ENCODE measurements at regions not wholly inside any gene's neighbourhood (a gene's known extent, or its start where the extent isn't known, plus 50 kb on each side); places are given as distances from the start of the nearest gene placed in this dataset.

GRCh38 chr1:214192825-214193643, 87.9 kb upstream of the SMYD2 start:
- FAIRE-seq (no peak), DNase-seq (ENCODE audit: insufficient read length, low spot score) (no peak)
- TF ChIP-seq TAF1 (IDR thresholded peaks at IDR 0.05; ENCODE audit: low read depth, low read length) (no peak), POLR2A (IDR thresholded peaks at IDR 0.05; ENCODE audit: low read depth, low read length) (no peak), POLR2AphosphoS5 (IDR thresholded peaks at IDR 0.05; ENCODE audit: low read depth, low read length) (no peak), SPI1 (IDR thresholded peaks at IDR 0.05; ENCODE audit: low read depth, low read length) (no peak)

- DNase-seq (ENCODE audit: insufficient read length, low spot score) (no peak), FAIRE-seq (no peak)
- TF ChIP-seq POU2F2 (IDR thresholded peaks at IDR 0.05; ENCODE audit: low read depth, low read length) (no peak), TAF1 (IDR thresholded peaks at IDR 0.05; ENCODE audit: low read depth, low read length) (no peak), SPI1 (IDR thresholded peaks at IDR 0.05; ENCODE audit: low read depth, low read length) (no peak), PAX5 (IDR thresholded peaks at IDR 0.05; ENCODE audit: insufficient read depth, low read length, severe bottlenecking) (no peak), POLR2A (IDR thresholded peaks at IDR 0.05; ENCODE audit: low read depth, low read length) (no peak), POLR2AphosphoS5 (IDR thresholded peaks at IDR 0.05; ENCODE audit: low read depth, low read length) (no peak)
These were observed 87.3 kb upstream of the SMYD2 start for GRCh38 chr1:214193691-214194090.

- DNase-seq (ENCODE audit: insufficient read length, low spot score) (no peak), FAIRE-seq (no peak)
- no peak for TF ChIP-seq POLR2A (IDR thresholded peaks at IDR 0.05; ENCODE audit: low read depth, low read length)
- no peak for TF ChIP-seq POU2F2 (IDR thresholded peaks at IDR 0.05; ENCODE audit: low read depth, low read length)
- no peak for TF ChIP-seq TAF1 (IDR thresholded peaks at IDR 0.05; ENCODE audit: low read depth, low read length)
- TF ChIP-seq PAX5 (IDR thresholded peaks at IDR 0.05; ENCODE audit: insufficient read depth, low read length, severe bottlenecking), result no peak
- no peak for TF ChIP-seq POLR2AphosphoS5 (IDR thresholded peaks at IDR 0.05; ENCODE audit: low read depth, low read length)
- TF ChIP-seq SPI1 (IDR thresholded peaks at IDR 0.05; ENCODE audit: low read depth, low read length), result no peak
These were observed 82.4 kb upstream of the SMYD2 start for GRCh38 chr1:214198571-214198970.

- no peak for FAIRE-seq
- TF ChIP-seq POU2F2 (IDR thresholded peaks at IDR 0.05; ENCODE audit: low read depth, low read length) (no peak), POLR2AphosphoS5 (IDR thresholded peaks at IDR 0.05; ENCODE audit: low read depth, low read length) (no peak), POLR2A (IDR thresholded peaks at IDR 0.05; ENCODE audit: low read depth, low read length) (no peak), PAX5 (IDR thresholded peaks at IDR 0.05; ENCODE audit: insufficient read depth, low read length, severe bottlenecking) (no peak), SPI1 (IDR thresholded peaks at IDR 0.05; ENCODE audit: low read depth, low read length) (peak; percentile 70), TAF1 (IDR thresholded peaks at IDR 0.05; ENCODE audit: low read depth, low read length) (no peak)
- DNase-seq (ENCODE audit: insufficient read length, low spot score), result no peak
These were observed 81.4 kb upstream of the SMYD2 start for GRCh38 chr1:214199585-214199984.

DNA sequence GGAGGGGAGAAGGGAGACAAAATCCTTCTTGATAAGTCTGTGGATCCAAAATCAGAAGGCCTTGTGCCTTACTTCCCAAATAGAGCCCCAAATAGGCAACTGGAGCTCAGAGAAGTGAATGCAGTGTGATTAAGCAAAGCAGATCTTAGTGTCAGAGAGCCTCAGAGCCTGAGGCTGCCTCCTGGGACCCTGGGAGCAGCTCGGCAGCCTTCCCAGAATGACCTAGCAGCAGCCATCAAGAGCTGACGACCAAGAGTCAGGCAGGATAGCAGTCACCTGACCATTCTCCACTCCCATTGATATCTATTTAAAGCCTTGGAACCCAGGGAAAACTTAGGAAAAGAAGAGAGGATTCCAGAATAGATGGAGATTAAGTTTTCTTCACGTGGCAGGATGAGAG, 78.0 kb upstream of the SMYD2 start:
- FAIRE-seq (no peak), DNase-seq (ENCODE audit: insufficient read length, low spot score) (no peak)
- TF ChIP-seq TAF1 (IDR thresholded peaks at IDR 0.05; ENCODE audit: low read depth, low read length) (no peak), SPI1 (IDR thresholded peaks at IDR 0.05; ENCODE audit: low read depth, low read length) (no peak), POU2F2 (IDR thresholded peaks at IDR 0.05; ENCODE audit: low read depth, low read length) (no peak), PAX5 (IDR thresholded peaks at IDR 0.05; ENCODE audit: insufficient read depth, low read length, severe bottlenecking) (no peak), POLR2A (IDR thresholded peaks at IDR 0.05; ENCODE audit: low read depth, low read length) (no peak), POLR2AphosphoS5 (IDR thresholded peaks at IDR 0.05; ENCODE audit: low read depth, low read length) (no peak)

DNA sequence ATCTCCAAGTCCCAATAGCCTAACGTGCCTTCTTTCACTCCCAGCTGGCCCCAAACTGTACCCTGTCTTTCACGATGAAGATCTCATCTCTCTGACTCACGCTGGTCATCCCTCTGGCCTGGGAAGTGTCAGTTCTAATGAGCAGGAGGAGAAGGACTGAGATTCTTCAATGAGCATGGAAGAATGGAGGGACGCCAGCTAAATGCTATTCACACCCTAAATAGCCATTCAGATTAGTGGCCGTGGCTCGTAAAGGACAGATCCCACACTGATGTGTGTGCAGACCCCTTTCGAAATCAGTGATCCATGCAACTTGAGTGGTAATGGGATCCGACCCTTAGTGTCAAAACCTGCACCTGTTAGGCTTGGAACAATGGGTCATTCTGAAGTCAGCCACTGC, 75.9 kb upstream of the SMYD2 start:
- FAIRE-seq, result no peak
- no peak for TF ChIP-seq TAF1 (IDR thresholded peaks at IDR 0.05; ENCODE audit: low read depth, low read length)
- no peak for TF ChIP-seq POLR2A (IDR thresholded peaks at IDR 0.05; ENCODE audit: low read depth, low read length)
- no peak for TF ChIP-seq PAX5 (IDR thresholded peaks at IDR 0.05; ENCODE audit: insufficient read depth, low read length, severe bottlenecking)
- TF ChIP-seq SPI1 (IDR thresholded peaks at IDR 0.05; ENCODE audit: low read depth, low read length), result no peak
- no peak for TF ChIP-seq POU2F2 (IDR thresholded peaks at IDR 0.05; ENCODE audit: low read depth, low read length)
- TF ChIP-seq POLR2AphosphoS5 (IDR thresholded peaks at IDR 0.05; ENCODE audit: low read depth, low read length), result no peak
- no peak for DNase-seq (ENCODE audit: insufficient read length, low spot score)

GRCh38 chr1:214208460-214208859, 72.5 kb upstream of the SMYD2 start:
- FAIRE-seq (no peak), DNase-seq (ENCODE audit: insufficient read length, low spot score) (no peak)
- TF ChIP-seq POLR2AphosphoS5 (IDR thresholded peaks at IDR 0.05; ENCODE audit: low read depth, low read length) (no peak), TAF1 (IDR thresholded peaks at IDR 0.05; ENCODE audit: low read depth, low read length) (no peak), POLR2A (IDR thresholded peaks at IDR 0.05; ENCODE audit: low read depth, low read length) (no peak), PAX5 (IDR thresholded peaks at IDR 0.05; ENCODE audit: insufficient read depth, low read length, severe bottlenecking) (no peak), POU2F2 (IDR thresholded peaks at IDR 0.05; ENCODE audit: low read depth, low read length) (no peak), SPI1 (IDR thresholded peaks at IDR 0.05; ENCODE audit: low read depth, low read length) (no peak)

DNA sequence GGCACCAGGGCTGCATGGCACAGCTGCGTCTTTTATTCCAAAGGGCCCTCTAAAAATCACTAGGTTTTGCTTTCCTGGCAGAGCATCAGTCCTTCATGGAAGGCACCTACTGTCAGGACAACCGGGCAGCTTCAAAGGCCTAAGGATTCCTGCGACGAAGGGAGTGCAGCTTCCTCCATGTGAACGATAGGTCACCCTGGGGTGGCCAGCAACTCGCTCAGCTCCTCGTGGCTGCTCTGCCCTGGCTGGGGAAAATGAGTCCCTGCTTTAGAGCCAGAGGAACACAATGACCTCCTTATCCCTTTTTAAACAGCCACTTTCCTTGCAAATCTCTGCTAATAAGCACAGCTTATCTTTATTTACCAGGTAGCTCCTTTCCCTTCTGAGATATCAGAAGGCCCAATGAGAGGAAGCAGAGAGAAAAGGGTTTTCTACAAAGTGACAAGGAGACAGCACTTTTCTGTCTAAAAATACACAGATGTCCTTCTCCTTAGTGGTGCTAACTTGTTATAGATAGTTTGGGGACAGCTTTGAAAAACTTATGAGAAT, 71.6 kb upstream of the SMYD2 start:
- FAIRE-seq, result no peak
- no peak for TF ChIP-seq POLR2AphosphoS5 (IDR thresholded peaks at IDR 0.05; ENCODE audit: low read depth, low read length)
- no peak for TF ChIP-seq SPI1 (IDR thresholded peaks at IDR 0.05; ENCODE audit: low read depth, low read length)
- no peak for TF ChIP-seq POU2F2 (IDR thresholded peaks at IDR 0.05; ENCODE audit: low read depth, low read length)
- TF ChIP-seq POLR2A (IDR thresholded peaks at IDR 0.05; ENCODE audit: low read depth, low read length), result no peak
- TF ChIP-seq TAF1 (IDR thresholded peaks at IDR 0.05; ENCODE audit: low read depth, low read length), result no peak
- TF ChIP-seq PAX5 (IDR thresholded peaks at IDR 0.05; ENCODE audit: insufficient read depth, low read length, severe bottlenecking), result no peak
- DNase-seq (ENCODE audit: insufficient read length, low spot score), result no peak

DNA sequence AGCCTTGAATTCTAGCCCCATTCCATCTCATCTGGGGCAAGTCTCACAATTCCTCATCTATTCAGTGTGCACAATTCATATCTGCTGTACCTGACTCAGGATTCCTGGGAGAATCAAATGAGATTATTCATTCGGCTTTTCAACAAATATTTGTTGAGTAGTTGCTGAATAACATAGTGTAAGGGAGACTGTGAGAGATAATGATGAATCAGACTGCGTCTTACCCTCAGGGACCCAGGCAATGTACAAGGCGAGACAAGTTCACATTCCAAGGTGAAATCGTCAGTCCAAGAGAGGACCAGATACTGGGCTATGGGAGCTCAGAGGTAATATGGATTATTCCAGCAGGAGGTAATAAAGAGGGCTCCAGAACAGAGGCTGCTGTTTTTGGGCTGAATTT, 67.8 kb upstream of the SMYD2 start:
- FAIRE-seq, result no peak
- DNase-seq (ENCODE audit: insufficient read length, low spot score), result no peak

More for the DNA sequence above, 67.8 kb upstream of the SMYD2 start:
- TF ChIP-seq TAF1 (IDR thresholded peaks at IDR 0.05; ENCODE audit: low read depth, low read length) (no peak), POU2F2 (IDR thresholded peaks at IDR 0.05; ENCODE audit: low read depth, low read length) (no peak), PAX5 (IDR thresholded peaks at IDR 0.05; ENCODE audit: insufficient read depth, low read length, severe bottlenecking) (no peak), POLR2A (IDR thresholded peaks at IDR 0.05; ENCODE audit: low read depth, low read length) (no peak), SPI1 (IDR thresholded peaks at IDR 0.05; ENCODE audit: low read depth, low read length) (no peak), POLR2AphosphoS5 (IDR thresholded peaks at IDR 0.05; ENCODE audit: low read depth, low read length) (no peak)

All from GM12891 (cell line).